PC-9 (cell line): ENCODE measurements at regions not wholly inside any gene's neighbourhood (a gene's known extent, or its start where the extent isn't known, plus 50 kb on each side); places are given as distances from the start of the nearest gene placed in this dataset.

Source experiments
- BruUV-seq: library from RNA; stranded (reverse); fragments of 400-500 nt; replicated peaks from 2 replicates; lab custom pipeline; 2021; lab: Mats Ljungman, UMichigan
- CTCF ChIA-PET: fragments of 300-600 bp; sonication (Branson Sonifier 250); formaldehyde crosslinking; loops from one replicate; lab custom pipeline; 2022; ENCODE audit warnings: antibody characterized with exemption; lab: Charles Lee
- POLR2A ChIA-PET: fragments of 300-600 bp; sonication (Branson Sonifier 250); formaldehyde crosslinking; loops from one replicate; lab custom pipeline; 2022; ENCODE audit warnings: antibody characterized with exemption; ENCODE audit not compliant: unreplicated experiment; lab: Charles Lee
- DNase-seq, 2 experiments: peaks; one replicate each; pipeline versions ENCODE4 v3.0.0 to v3.0.0-alpha.2; 2015 to 2022; ENCODE audit warnings: mixed read lengths in 1 of 2
- H2AFZ ChIP-seq: fragments of 200-600 bp; sonication (generic); 2 replicates; pipeline ENCODE4 v1.8.1; 2017; ENCODE audit warnings: antibody characterized with exemption
- H3F3A ChIP-seq: fragments of 200-600 bp; sonication (generic); 2 replicates; pipeline ENCODE4 v1.8.1; 2017; ENCODE audit warnings: antibody characterized with exemption, mild to moderate bottlenecking, low read depth; ENCODE audit not compliant: insufficient read depth
- H3K27ac ChIP-seq: fragments of 200-600 bp; sonication (generic); 2 replicates; pipeline ENCODE4 v1.6.1; 2016; ENCODE audit warnings: mixed run types
- H3K27me3 ChIP-seq: fragments of 200-600 bp; sonication (generic); 2 replicates; pipeline ENCODE4 v1.6.1; 2016; ENCODE audit warnings: low read depth, mixed run types; ENCODE audit not compliant: insufficient read depth
- H3K36me3 ChIP-seq: fragments of 200-600 bp; sonication (generic); 2 replicates; pipeline ENCODE4 v1.6.1; 2016; ENCODE audit warnings: low read depth, mixed run types
- H3K4me1 ChIP-seq: fragments of 200-600 bp; sonication (generic); replicated peaks from 2 replicates; pipeline ENCODE4 v1.6.1; 2016; ENCODE audit warnings: mixed run types; ENCODE audit not compliant: insufficient read depth
- H3K4me2 ChIP-seq: fragments of 200-600 bp; sonication (generic); 2 replicates; pipeline ENCODE4 v1.6.1; 2017; ENCODE audit warnings: mixed run types
- H3K4me3 ChIP-seq: fragments of 200-600 bp; sonication (generic); 2 replicates; pipeline ENCODE4 v1.6.1; 2016; ENCODE audit warnings: mixed run types
- H3K79me2 ChIP-seq: fragments of 200-600 bp; sonication (generic); 2 replicates; pipeline ENCODE4 v1.6.1; 2017; ENCODE audit warnings: low read depth, mixed run types
- H3K9me2 ChIP-seq: fragments of 200-600 bp; sonication (generic); 2 replicates; pipeline ENCODE4 v1.8.1; 2017; ENCODE audit warnings: mild to moderate bottlenecking; ENCODE audit not compliant: insufficient read depth
- H3K9me3 ChIP-seq: fragments of 200-600 bp; sonication (generic); 2 replicates; pipeline ENCODE4 v1.8.1; 2016; ENCODE audit warnings: low read depth; ENCODE audit not compliant: insufficient read depth
- H4K20me1 ChIP-seq: fragments of 200-600 bp; sonication (generic); 2 replicates; pipeline ENCODE4 v1.8.1; 2017; ENCODE audit not compliant: insufficient read depth
- EZH2 ChIP-seq: fragments of 200-600 bp; sonication (generic); IDR thresholded peaks from 2 replicates; pipeline ENCODE4 v1.8.0; 2017; ENCODE audit warnings: antibody characterized with exemption, low read depth
- intact Hi-C: fragments of 100-400 bp; cut with micrococcal nuclease; formaldehyde crosslinking; loops from one replicate; pipeline ENCODE4 v1.10.0; 2022; ENCODE audit not compliant: unreplicated experiment
- TF ChIP-seq, protein P1 (sequence below): fragments of 200-600 bp; sonication (generic); conservative IDR thresholded peaks from 2 replicates; pipeline ENCODE4 v1.6.1; 2017; ENCODE audit warnings: mixed run types, antibody characterized with exemption, mild to moderate bottlenecking, moderate library complexity

- CTCF ChIA-PET = no interaction called here
- no TSS peak for BruUV-seq
Measured at GRCh38 chr5:162231522-162231921, 163.9 kb downstream of the GABRG2 start.

GRCh38 chr5:162240734-162241133, 173.2 kb downstream of the GABRG2 start:
- Histone ChIP-seq H2AFZ (no peak overlapping the region), H3F3A (no peaks in the 10 kb centered on the region), H3K9me3 (no peaks in the 10 kb centered on the region), H3K27me3 (no peaks in the 10 kb centered on the region), H3K4me3 (no peak overlapping the region), H3K9me2 (no peaks in the 10 kb centered on the region), H3K4me1 (no peaks in the 10 kb centered on the region), H3K4me2 (no peak overlapping the region), H3K36me3 (no peaks in the 10 kb centered on the region), H3K79me2 (no peaks in the 10 kb centered on the region), H4K20me1 (no peaks in the 10 kb centered on the region), H3K27ac (no peak overlapping the region)
- intact Hi-C loops = no loop called here
- BruUV-seq = no TSS peak
- no peak for DNase-seq
- no peak for TF ChIP-seq EZH2
- TF ChIP-seq, protein P1, sequence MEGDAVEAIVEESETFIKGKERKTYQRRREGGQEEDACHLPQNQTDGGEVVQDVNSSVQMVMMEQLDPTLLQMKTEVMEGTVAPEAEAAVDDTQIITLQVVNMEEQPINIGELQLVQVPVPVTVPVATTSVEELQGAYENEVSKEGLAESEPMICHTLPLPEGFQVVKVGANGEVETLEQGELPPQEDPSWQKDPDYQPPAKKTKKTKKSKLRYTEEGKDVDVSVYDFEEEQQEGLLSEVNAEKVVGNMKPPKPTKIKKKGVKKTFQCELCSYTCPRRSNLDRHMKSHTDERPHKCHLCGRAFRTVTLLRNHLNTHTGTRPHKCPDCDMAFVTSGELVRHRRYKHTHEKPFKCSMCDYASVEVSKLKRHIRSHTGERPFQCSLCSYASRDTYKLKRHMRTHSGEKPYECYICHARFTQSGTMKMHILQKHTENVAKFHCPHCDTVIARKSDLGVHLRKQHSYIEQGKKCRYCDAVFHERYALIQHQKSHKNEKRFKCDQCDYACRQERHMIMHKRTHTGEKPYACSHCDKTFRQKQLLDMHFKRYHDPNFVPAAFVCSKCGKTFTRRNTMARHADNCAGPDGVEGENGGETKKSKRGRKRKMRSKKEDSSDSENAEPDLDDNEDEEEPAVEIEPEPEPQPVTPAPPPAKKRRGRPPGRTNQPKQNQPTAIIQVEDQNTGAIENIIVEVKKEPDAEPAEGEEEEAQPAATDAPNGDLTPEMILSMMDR = no peak
- CTCF ChIA-PET = no interaction called here
- POLR2A ChIA-PET = no interaction called here

More at GRCh38 chr5:162231522-162231921, 163.9 kb downstream of the GABRG2 start:
- Histone ChIP-seq H3K4me1 (no peaks in the 10 kb centered on the region), H3K9me2 (no peaks in the 10 kb centered on the region), H2AFZ (no peak overlapping the region), H3K4me2 (no peak overlapping the region), H3K36me3 (no peaks in the 10 kb centered on the region), H3K79me2 (no peaks in the 10 kb centered on the region), H3K27ac (no peak overlapping the region), H4K20me1 (no peaks in the 10 kb centered on the region), H3K27me3 (no peaks in the 10 kb centered on the region), H3K9me3 (no peaks in the 10 kb centered on the region), H3K4me3 (no peak overlapping the region), H3F3A (no peaks in the 10 kb centered on the region)
- no peak for TF ChIP-seq EZH2
- TF ChIP-seq, protein P1 = no peak
- intact Hi-C loops = no loop called here
- POLR2A ChIA-PET = no interaction called here
- no peak for DNase-seq

DNA sequence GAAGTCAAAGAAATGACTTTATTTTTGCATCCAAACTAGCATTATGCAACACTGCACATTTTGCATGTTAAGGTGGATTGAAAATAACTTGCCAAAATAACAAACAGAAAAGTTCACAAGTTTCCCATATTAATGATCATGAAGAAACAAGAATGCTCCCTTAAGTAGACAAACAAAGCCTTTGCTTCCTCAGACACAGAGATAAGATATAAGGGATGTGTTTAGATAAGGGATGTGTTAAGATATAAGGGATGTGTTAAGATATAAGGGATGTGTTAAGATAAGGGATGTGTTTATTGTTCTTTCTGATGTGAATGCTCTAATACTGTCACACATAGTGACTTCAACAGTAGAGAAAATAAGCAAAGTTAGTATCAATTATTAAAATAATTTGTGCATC, 174.8 kb downstream of the GABRG2 start:
- no TSS peak for BruUV-seq
- intact Hi-C loops = no loop called here
- no peaks in the 10 kb centered on the region for H3K4me1 ChIP-seq
- no peaks in the 10 kb centered on the region for H3F3A ChIP-seq
- H3K9me3 ChIP-seq = no peaks in the 10 kb centered on the region
- no peak overlapping the region for H3K27ac ChIP-seq
- ChIA-PET CTCF (no interaction called here), POLR2A (no interaction called here)
- no peak for DNase-seq
- H3K27me3 ChIP-seq = no peaks in the 10 kb centered on the region
- H3K4me3 ChIP-seq = no peak overlapping the region
- H2AFZ ChIP-seq = no peak overlapping the region
- no peaks in the 10 kb centered on the region for H3K79me2 ChIP-seq
- H4K20me1 ChIP-seq = no peaks in the 10 kb centered on the region
- no peaks in the 10 kb centered on the region for H3K9me2 ChIP-seq
- TF ChIP-seq, protein P1 = no peak
- no peak for TF ChIP-seq EZH2
- H3K4me2 ChIP-seq = no peak overlapping the region
- H3K36me3 ChIP-seq = no peaks in the 10 kb centered on the region
